ENCODE measurements at regions not wholly inside any gene's neighbourhood (a gene's known extent, or its start where the extent isn't known, plus 50 kb on each side); places are given as distances from the start of the nearest gene placed in this dataset.
A peak's percentile ranks its signal among the peaks of the same experiment; 100 is the strongest.

- Mint-ChIP-seq H3K36me3 (ENCODE audit: insufficient read depth, unreplicated experiment) (no peaks in the 10 kb centered on the region), H3K9me3 (ENCODE audit: unreplicated experiment) (peaks cover 12% of the 10 kb centered on the region), H3K27ac (ENCODE audit: low read depth, unreplicated experiment) (no peak overlapping the region), H3K4me1 (ENCODE audit: insufficient read depth, unreplicated experiment) (peaks cover 4% of the 10 kb centered on the region), H3K4me3 (ENCODE audit: unreplicated experiment) (no peak overlapping the region), H3K27me3 (ENCODE audit: insufficient read depth, unreplicated experiment) (no peaks in the 10 kb centered on the region)
- ChIA-PET POLR2A (no interaction called here), CTCF (no interaction called here)
- intact Hi-C loops (cut with micrococcal nuclease): no loop called here
- peak; percentile 16 for DNase-seq (ENCODE audit: unreplicated experiment)
- BruUV-seq (replicated peaks): no TSS peak
- no peak for TF ChIP-seq CTCF (IDR thresholded peaks at IDR 0.05; ENCODE audit: unreplicated experiment)
Observed at GRCh38 chr4:54378461-54378860, 149.4 kb downstream of the PDGFRA start.

- CTCF ChIA-PET: interaction anchor here (0.6 to 2.6 kb wide), 2 partner anchors 33 to 577 kb away, joined by 3 to 10 read pairs; no protein-coding TSS in a partner anchor
- no TSS peak for BruUV-seq (replicated peaks)
Observed at GRCh38 chr4:54384152-54384551, 155.1 kb downstream of the PDGFRA start.

GRCh38 chr4:54384563-54384962, 155.5 kb downstream of the PDGFRA start:
- Mint-ChIP-seq H3K4me1 (ENCODE audit: insufficient read depth, unreplicated experiment) (peaks cover 4% of the 10 kb centered on the region), H3K9me3 (ENCODE audit: unreplicated experiment) (peaks cover 2% of the 10 kb centered on the region), H3K4me3 (ENCODE audit: unreplicated experiment) (no peak overlapping the region), H3K36me3 (ENCODE audit: insufficient read depth, unreplicated experiment) (no peaks in the 10 kb centered on the region), H3K27me3 (ENCODE audit: insufficient read depth, unreplicated experiment) (no peaks in the 10 kb centered on the region), H3K27ac (ENCODE audit: low read depth, unreplicated experiment) (no peak overlapping the region)
- ChIA-PET CTCF (interaction anchor here (0.5 to 2.6 kb wide), 9 partner anchors 9 to 655 kb away, joined by 3 to 10 read pairs (median 3); no protein-coding TSS in a partner anchor), POLR2A (no interaction called here)
- peak; percentile 47 for DNase-seq (ENCODE audit: unreplicated experiment)
- peak; percentile 44 for TF ChIP-seq CTCF (IDR thresholded peaks at IDR 0.05; ENCODE audit: unreplicated experiment)
- intact Hi-C loops (cut with micrococcal nuclease): loop anchor here (2.0 kb wide), 2 partner anchors 56 to 456 kb away; no protein-coding TSS in a partner anchor
- BruUV-seq (replicated peaks): no TSS peak

More at GRCh38 chr4:54384152-54384551, 155.1 kb downstream of the PDGFRA start:
- Mint-ChIP-seq H3K4me3 (ENCODE audit: unreplicated experiment) (no peak overlapping the region), H3K36me3 (ENCODE audit: insufficient read depth, unreplicated experiment) (no peaks in the 10 kb centered on the region), H3K4me1 (ENCODE audit: insufficient read depth, unreplicated experiment) (peaks cover 4% of the 10 kb centered on the region), H3K27me3 (ENCODE audit: insufficient read depth, unreplicated experiment) (no peaks in the 10 kb centered on the region), H3K27ac (ENCODE audit: low read depth, unreplicated experiment) (no peak overlapping the region), H3K9me3 (ENCODE audit: unreplicated experiment) (peaks cover 6% of the 10 kb centered on the region)
- intact Hi-C loops (cut with micrococcal nuclease): loop anchor here (2.0 kb wide), 2 partner anchors 57 to 457 kb away; no protein-coding TSS in a partner anchor
- POLR2A ChIA-PET: no interaction called here
- no peak for DNase-seq (ENCODE audit: unreplicated experiment)
- no peak for TF ChIP-seq CTCF (IDR thresholded peaks at IDR 0.05; ENCODE audit: unreplicated experiment)

GRCh38 chr4:54386042-54386669, 157.1 kb downstream of the PDGFRA start:
- Mint-ChIP-seq H3K36me3 (ENCODE audit: insufficient read depth, unreplicated experiment) (no peaks in the 10 kb centered on the region), H3K4me3 (ENCODE audit: unreplicated experiment) (no peak overlapping the region), H3K27me3 (ENCODE audit: insufficient read depth, unreplicated experiment) (no peaks in the 10 kb centered on the region), H3K27ac (ENCODE audit: low read depth, unreplicated experiment) (no peak overlapping the region), H3K9me3 (ENCODE audit: unreplicated experiment) (no peaks in the 10 kb centered on the region), H3K4me1 (ENCODE audit: insufficient read depth, unreplicated experiment) (peaks cover 4% of the 10 kb centered on the region)
- POLR2A ChIA-PET: no interaction called here
- CTCF ChIA-PET: interaction anchor here (0.6 to 0.7 kb wide), 2 partner anchors 203 to 696 kb away, joined by 3 to 5 read pairs; no protein-coding TSS in a partner anchor
- TF ChIP-seq CTCF (IDR thresholded peaks at IDR 0.05; ENCODE audit: unreplicated experiment): no peak
- intact Hi-C loops (cut with micrococcal nuclease): no loop called here
- no TSS peak for BruUV-seq (replicated peaks)
- no peak for DNase-seq (ENCODE audit: unreplicated experiment)
